Dedifferentiated amniotic fluid mesenchymal stem cell (primary cell): ENCODE measurements at regions not wholly inside any gene's neighbourhood (a gene's known extent, or its start where the extent isn't known, plus 50 kb on each side); places are given as distances from the start of the nearest gene placed in this dataset.
A peak's percentile ranks its signal among the peaks of the same experiment; 100 is the strongest.
"Not testable (repeated sequence)": the region's sequence is repeated elsewhere in the genome, so short reads cannot be mapped to it uniquely, and the experiment has no call there.

ENCODE experiments used
- DNase-seq: peaks from one replicate; pipeline ENCODE4 v3.0.0-alpha.2; 2016; ENCODE audit errors: extremely low spot score

DNA sequence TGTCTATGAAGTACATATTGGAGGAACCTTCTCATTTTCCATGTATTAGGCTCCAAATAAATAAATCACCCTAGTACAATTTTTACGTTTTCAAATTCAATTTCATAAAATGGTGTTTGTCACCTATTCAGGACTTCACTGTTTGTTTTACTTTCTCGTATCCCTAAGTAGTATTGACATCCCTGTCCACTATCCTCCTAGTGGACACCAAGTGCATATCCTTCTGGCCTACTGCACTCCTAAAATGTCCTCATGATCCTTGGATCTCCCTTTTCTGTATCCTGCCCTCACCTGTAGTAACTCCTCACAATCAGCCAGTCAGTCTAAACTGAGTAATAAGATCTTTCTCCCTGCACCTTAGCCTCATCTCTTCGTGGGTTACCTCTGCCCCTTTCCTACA is 539.9 kb downstream of the DMRTA1 start:
- DNase-seq, result no peak

DNA sequence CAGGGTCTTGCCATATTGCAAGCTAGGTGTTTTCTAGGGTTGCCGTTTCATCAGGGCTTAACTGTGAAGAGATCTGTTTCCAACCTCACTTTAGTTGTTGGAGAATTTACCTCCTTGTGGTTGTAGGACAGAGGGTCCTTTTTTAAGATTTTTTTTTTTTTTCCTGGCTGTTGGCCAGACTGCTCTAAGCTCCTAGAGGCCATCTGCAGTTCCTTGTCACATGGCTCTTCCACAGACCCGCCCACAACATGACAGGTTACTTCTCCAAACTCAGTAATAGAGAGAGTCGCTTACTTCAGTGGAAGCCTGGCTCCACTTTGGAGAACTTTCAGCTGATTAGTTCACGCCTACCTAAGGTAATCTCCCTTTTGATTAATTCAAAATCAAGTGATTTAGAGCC is 543.7 kb downstream of the DMRTA1 start:
- DNase-seq, result no peak

DNA sequence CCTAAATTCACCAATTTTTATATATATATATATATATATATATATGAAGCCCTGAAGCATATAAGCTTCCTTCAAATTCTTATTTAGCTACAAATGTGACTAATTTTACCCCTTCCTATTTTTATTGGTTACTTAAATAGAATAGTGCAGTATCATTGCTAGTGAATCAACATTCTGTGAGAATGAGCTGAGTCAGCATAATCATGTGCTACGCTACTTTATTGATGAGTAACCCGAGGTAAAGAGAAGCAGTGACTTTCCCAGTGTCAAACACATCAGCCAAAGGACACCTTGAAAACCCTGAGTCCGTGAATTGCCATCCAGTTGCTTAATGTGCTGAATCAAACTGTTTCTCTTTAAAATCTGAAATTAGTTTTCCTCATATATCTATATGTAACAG is 546.2 kb downstream of the DMRTA1 start:
- no peak for DNase-seq

DNA sequence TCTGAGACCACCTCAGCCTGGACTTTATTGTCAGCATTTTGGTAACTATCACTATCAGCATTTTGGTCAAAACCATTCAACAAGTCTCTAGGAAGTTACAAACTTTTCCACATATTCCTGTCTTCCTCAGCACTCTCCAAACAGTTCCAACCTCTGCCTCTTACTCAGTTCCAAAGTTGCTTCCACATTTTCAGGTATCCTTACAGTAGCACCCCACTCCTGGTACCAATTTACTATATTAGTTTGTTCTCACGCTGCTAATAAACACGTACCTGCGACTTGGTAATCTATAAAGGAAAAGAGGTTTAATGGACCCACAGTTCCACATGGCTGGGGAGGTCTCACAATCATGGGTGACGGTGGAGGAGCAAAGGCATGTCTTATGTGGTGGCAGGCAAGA is 551.3 kb downstream of the DMRTA1 start:
- DNase-seq, result no peak

DNA sequence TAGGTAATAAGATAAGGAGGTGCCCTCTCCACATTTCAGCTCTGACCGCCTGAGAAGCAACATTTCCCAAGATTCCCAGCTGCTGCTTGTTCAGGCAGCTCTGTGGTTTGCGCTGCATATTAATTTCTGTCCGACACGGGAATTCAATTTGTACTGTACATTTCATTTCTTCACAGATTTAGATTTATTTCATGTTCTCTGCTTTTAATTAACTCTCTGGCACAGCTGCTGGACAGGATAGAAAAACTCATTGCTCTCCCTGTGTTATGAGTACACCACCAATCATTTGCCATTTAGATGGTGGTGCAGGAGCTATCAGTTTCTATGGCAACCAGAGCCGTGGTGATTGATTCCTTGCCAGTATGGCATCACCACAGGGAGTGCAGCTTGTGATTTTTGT is 558.5 kb downstream of the DMRTA1 start:
- no peak for DNase-seq

DNA sequence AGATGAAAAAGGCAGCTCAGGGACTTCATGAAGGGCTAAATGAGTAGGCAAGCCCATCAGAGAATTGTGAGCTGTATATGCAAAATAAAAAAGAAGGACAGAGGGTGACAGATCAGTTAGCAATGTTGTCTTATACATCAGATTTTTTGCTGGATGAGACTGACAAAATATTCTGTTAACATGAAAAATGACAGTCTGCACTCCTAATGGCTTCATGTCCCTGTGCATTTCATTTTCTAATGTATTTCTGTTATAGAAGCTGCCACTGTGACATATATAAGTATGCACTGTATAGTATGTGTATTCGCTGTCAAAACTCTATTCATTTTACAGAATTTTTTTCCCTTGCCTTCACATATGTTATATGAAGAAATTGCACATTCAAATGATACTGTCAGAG is 559.5 kb downstream of the DMRTA1 start:
- no peak for DNase-seq

DNA sequence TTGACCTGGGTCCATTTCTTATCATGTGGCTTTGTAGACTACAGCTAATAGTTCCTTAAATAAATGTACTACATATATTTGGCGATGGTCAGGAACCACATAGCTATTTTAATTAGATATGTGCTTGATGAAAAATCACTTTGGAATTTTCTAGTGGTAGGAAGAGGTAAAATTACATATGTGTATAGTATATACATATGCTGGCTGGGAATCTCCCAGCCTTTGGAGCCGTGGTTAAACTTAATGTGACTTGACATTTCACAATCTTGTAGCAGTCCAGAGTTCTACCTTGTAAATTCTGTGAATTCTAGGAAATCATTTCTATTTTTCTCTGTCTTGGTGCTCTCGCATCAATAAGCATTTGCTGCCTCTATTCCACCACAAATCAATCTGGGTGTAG is 565.0 kb downstream of the DMRTA1 start:
- DNase-seq, result no peak

DNA sequence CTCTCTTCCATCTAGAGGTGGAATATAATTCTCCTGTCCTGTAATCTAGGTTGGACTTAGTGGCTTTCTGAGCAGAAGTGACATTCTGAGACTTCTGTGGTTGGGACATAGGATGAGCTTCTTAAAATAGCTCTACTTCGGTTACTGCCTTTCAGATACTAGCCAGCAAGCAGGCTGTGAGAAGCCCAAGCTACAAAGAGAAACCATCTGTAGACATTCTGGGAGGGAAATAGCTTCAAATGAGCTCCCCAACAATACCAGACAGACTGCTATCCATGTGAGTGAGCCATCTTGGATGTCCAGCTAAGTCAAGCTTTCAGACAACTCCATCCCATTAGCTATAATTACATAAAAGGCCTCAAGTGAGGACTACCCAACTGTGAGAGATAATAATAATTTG is 568.9 kb downstream of the DMRTA1 start:
- DNase-seq, result no peak

DNA sequence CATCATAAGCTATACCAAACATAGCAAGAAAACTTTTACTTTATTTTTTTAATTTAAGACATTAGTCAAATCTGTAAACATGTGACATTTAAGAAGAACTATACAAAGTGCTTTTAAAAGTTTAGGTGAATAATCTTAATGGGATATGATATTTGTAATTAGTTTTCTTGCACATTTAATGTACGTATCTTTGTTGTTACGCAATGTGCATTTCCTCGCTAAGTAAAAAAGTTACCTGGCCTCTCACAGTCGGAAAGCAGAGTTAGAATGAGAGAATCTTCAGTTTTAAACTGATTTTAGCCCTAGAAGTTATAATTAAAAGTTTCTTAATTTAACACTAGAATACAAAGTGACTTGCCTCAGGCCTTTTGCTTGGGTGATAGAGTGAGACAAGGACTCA is 589.8 kb downstream of the DMRTA1 start:
- DNase-seq, result no peak

DNA sequence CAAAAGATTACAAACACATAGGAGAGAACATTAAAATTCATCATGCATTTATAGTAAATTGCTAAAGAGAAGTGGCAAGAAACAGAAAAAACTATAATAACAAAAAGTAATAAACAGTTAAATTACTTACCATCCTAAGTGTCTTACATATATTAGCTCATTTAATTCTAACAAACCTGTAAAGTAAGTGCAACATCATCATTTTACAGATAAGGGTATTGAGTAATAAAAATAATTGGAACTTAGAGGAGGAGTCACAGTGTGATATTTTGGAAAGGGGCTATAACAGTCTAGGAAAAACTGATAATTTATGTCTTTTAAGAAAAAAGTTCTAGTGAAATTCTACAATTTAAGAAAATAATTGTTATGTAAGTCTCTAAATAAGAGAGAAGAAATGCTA is 592.8 kb downstream of the DMRTA1 start:
- DNase-seq, result no peak

DNA sequence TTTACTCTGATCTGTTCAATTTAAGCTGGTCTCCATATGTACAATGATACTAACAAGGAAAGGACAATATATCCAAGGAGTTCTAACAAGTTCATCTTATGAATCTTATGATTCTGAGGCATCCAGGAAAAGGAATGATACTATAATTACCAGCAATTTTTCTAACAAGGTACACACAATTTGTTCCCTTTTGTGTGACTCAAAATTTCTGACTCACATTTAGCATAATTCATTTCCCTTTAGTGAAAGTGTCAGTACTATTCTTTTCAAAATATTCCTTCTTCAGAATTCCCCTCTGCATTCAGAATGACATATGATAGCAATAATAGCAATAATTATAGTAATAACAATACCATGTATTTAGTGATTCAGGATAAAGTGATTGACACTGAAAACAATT is 594.8 kb downstream of the DMRTA1 start:
- no peak for DNase-seq

DNA sequence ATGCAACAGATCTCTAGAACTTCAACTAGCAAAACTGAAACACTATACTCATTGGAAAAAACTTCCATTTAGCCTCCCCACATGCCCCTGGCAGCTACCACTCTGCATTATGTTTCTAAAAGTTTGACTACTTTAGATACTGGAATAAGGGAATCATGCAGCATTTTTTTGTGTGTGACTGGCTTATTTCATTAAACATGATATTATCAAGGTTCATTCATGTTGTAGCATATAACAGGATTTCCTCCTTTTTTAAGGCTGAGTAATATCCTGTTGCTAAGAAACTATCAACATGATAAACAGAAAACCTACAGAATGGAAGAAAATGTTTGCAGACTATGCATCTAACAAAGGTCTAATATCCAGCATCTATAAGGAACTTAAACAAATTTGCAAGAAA is 597.9 kb downstream of the DMRTA1 start:
- DNase-seq, result no peak

DNA sequence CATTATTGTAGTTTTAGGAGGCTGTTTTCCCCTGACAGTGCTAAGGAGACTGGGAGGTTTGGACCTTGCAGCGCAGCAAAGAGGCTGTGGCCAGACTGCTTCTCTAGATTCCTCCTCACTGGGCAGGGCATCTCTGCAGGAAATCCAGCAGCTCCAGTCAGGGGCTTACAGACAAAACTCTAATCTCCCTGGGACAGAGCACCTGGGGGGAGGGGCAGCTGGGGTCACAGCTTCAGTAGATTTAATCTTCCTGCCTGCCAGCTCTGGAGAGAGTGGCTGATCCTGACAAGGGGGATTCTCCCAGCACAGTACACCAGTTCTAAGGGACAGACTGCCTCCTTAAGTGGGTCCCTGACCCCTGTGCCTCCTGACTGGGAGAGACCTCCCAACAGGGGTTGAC is 599.4 kb downstream of the DMRTA1 start:
- DNase-seq, result not testable (repeated sequence)

DNA sequence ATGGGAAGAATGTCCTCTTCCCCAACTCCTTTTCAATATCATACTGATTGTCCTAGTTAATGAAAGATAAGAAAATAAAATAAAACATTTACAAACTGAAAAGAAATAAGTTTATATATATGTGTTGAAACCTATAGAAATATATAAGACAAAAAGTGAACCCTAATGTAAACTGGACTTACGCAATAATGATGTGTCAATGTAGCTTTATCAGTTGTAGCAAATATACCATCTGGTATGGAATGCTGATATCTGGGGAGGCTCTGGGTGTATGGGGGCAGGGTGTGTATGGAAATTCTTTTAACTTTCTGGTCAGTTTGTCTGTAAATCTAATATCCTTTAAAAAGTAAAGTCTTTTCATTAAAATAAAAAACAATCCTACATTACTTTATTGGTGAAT is 603.9 kb downstream of the DMRTA1 start:
- no peak for DNase-seq

DNA sequence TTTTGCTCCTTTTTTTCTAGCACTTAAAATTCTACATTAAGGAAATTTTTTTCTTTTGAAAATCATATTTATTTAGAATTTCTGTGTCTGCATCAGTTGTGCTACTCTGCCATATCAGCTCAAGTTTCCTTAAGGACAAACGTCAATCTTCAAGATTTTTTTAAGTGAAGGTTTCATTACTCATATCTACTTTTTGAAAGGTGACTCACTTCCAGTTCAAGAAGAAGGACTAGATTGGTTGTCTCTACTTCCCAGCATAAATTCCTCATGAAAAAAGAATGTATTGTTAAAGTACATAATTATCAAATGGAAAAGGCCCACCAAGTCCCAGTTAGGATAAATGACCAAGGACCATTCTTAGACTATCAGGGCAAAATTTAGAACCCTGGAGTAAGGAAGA is 626.5 kb downstream of the DMRTA1 start:
- no peak for DNase-seq

DNA sequence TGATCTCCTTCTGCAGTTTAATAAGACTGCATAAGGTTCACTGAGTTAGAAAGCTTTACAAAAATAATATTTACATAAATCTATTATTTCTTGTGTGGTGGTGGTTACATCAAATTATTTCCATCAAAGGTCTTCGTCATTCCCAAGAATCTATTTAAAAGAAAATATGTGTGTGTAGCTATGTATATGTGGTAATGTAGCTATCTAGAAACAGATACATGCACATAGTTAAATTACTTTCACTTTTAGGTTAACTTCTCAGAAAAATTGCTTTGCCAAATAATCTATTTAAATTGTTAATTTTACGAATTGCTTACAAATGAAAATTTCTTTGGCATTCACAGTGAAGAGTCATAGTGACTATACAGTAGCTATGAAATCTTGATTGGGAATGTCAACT is 633.2 kb downstream of the DMRTA1 start:
- DNase-seq, result no peak

DNA sequence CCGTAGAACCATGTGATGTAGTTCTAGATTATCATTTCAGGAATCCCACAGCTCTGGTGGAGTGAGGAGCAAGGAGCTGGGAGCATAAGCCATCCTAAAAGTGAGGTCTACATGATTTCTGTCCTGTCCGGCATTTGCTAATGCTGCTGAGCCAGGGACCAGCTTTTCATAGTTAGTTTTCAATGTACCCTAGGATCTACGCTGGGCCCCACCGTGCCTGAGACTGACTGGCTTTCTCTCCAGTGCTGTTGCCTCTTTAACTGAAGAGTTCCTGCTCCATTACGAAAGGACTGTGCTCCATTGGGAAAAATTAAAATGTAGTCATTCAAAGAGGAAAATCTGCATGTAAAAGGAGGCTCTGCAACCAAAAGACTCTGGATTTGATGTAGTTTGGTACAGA is 634.8 kb downstream of the DMRTA1 start:
- DNase-seq, result no peak

DNA sequence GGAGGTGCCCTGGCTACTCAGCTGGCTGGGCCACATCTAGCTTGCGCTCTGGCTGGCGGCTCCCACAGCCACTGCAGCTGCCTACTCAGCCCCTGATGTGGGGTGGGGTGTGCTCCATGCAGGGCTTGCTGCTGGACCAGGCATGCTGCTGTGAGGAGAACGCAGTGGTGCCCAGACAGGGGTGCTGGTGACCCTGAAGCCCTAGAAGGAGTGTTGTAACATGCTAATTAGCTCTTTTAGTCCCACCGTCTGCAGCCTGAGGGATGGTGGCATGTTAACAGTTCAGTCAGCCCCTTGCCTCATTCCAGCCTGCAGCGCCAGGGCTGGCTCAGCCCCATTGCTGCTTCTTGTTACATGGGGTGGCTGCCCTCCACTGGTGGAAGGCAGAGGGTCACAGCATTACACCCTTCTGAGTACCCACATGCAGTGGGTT is 642.3 kb downstream of the DMRTA1 start:
- DNase-seq, result no peak

DNA sequence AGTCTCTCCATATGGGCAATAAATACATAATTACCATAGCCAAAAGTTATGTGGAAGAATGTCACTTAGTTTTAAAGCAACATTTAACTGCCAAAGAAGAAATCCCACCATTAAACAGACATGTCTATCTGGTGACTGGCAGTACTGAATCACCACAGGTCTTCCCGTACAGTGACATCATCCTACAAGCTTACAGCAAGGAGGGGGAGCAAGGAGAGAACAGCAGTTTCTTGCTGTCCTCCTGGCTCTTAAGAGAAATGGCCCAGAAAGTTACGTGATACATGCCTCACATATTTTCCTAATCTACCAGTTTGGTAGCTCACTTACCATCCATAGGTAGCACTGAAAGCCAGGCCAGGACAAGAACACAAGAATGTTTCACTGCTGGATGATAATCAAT is 671.0 kb downstream of the DMRTA1 start:
- DNase-seq, result peak; percentile 30

DNA sequence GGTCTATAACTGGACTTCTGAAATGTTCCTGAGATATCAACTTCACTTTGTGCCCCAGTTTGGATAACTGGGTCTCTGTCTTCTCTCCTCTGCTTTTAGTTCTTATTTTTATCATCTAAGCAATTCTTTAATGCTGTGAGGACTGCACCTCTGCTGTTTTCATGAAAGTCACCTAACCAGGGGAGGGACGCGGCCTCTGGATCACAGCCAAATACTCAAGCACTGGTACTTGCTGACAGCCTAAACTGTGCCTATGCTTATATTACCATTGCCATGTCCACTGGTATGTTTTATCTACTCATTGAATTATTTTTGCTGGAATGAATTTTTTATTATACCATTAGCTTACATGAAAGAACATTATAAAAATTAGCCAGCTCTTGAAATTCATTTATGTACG is 674.0 kb downstream of the DMRTA1 start:
- no peak for DNase-seq

DNA sequence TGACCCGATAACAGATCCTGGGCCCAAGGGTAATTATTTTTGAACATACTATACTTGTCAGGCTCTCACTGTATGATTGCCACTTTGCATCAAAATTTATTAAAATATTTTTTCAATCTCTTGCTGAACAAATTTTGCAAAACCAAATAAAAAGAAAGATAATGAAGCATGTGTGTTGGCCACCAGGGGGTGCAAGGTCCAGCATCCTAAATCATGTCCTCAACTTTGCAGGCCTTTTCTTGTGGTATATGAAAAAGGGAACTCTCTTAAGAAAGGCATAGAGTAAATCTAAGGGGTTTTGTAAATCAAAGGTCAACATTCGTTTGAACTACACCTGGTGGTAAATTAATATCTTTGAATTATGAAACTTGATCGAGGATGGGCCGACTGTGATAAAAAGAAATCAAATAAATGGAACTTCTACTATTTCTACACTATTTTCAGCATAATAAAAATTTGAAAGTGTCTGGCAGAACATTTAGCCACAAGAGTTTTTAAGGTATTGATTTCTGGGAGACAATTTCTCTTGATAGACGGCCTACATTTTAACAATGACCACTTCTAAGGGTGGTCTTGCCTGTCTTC is 676.5 kb downstream of the DMRTA1 start:
- no peak for DNase-seq

DNA sequence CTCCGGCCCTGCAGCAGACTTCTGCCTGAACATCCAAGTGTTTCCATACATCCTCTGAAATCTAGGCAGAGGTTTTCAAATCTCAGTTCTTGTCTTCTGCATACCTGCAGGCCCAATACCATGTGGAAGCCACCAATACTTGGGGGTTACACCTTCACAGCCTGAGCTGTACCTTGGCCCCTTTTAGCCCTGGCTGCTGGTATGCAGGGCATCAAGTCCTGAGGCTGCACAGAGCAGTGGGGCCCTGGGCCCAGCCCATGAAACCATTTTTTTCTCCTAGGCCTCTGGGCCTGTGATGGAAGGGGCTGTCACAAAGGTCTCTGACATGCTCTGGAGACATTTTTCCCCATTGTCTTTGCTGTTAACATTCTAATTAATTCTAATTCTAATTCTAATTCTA is 680.6 kb downstream of the ELAVL2 start:
- DNase-seq, result no peak

DNA sequence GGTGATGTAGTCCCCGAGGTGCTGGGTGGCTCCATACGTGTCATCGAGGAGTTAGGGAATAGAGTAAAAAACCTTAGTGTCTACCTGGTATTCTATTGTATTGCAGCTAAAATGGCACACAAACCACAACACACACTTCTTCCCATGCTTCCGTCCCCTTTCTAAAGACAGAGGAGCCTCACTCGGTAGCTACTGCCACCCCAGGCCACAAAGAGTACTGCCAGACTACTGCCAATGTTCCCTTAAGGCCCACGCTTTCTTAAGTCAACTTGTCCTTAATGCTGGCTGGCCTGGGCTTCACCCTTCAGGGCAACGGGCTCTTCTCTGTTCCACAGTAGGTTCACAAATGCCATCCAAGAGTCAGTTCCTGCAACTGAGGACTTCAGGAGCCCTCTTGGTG is 673.0 kb downstream of the ELAVL2 start:
- no peak for DNase-seq

DNA sequence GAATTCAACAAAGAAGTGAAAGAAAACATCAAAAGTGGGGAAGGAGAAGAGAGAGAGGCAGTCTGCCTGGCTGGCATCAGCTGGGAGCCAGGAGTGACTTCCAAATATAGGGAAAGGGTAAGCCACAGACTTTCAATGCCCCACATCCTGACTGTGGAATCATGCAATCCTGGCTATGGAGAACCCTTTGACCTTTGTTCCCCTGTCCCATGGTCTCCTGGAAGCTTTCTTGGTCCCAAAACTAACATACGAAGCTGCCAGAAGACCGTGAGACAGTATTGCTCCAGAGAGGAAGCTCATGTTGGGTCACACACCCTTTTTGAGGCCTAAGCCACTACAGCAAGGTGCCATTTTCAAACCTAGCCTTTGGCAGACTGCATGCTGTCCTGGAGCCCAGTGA is 665.5 kb downstream of the ELAVL2 start:
- no peak for DNase-seq
